NCI-H748 (cell line): ENCODE measurements at regions not wholly inside any gene's neighbourhood (a gene's known extent, or its start where the extent isn't known, plus 50 kb on each side); places are given as distances from the start of the nearest gene placed in this dataset.

ENCODE experiments used
- DNase-seq: peaks from one replicate; lab custom pipeline; 2025; ENCODE audit not compliant: unreplicated experiment; lab: John Stamatoyannopoulos, UW

DNA sequence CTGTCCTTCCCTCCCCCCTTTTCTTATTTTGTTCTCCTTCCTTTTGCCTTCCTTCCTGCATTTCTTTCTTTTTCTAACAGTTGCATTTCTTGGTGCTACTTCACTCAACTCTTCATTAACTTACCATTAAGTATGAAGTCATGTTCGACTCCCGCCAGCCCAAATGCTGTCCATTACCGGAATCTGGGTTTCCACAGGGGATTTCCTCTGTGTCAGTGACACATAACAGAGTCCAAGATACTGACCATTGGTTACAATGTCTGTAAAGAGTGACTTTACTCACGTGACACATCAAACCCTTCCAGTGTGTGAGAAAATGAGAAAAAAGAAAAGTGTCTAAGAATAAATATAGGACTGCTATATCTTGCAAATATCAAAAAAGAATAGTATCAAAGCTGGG is 500.0 kb upstream of the FRG1 start:
- DNase-seq: no peak

DNA sequence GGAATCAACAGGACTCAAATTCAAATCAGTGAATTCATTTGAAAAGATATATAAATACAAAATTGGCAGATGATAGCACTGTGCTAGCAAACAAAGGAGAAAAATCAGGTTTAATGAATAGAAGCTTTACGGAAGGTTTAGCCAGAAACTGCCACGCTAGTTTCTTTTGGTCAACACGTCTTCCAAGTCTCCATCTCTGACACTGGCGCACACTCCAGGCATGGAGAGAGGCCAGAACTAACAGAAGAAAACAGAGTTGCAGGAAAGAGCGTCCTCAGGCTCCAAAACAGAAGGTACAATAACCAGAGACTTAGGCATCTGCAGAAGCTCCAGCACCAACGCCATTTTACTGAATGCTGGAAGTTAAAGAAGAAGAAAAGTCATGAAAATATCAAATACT is 497.3 kb upstream of the FRG1 start:
- no peak for DNase-seq

DNA sequence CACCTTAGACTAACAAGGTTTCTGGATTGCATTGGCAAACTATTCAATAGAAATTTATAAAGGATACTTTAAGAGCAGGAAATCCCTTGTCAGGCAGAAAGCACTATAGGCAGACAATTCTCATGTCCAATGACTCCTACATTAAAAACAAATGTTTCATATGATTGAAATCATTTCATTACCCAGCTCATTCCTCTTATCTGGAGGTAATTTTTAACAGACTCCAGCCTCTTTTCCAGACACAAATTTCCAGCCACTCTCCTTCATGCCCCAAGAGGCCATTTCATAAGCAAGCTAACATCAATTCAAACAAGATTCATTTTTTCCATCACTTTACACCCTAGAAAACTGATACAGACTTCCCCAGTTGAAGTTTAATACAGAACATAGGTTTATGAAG is 495.1 kb upstream of the FRG1 start:
- DNase-seq: no peak

DNA sequence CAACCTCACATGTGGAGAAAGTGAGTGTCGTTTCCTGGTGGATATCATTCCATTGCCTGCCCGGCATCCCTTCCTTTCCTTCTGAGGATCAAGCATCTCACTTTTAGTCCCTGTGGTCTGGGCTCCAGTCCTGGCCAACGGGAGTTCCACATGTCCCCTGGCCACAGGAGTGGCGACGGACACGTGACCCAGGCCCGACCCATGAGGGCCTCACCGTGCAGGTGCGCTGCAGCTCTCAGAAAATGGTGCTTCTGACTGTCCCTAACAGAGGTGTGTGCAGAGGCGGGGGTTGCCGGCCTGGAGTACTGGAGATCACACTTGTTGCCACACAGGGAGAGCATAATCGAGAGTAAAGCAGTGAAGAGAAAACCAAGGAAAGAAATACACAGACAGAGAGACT is 476.9 kb upstream of the FRG1 start:
- no peak for DNase-seq

DNA sequence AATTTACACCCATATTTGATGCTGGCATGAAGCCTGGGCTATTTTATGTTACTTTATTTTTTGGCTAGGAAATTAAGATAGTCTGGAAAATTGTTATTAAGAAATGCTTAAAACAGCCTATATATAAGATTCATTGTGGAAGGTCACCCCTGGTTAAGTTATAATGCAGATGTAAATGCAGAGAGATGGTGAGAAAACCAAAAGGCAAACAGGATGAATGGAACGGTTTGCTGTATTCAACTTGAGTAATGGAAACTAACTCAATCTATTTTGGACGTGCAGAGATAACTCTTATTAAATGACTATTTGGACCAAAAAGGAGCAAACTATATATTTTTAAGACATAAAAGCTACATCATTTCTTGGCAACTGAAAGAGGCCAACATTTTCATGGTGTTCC is 446.3 kb upstream of the FRG1 start:
- DNase-seq: no peak

DNA sequence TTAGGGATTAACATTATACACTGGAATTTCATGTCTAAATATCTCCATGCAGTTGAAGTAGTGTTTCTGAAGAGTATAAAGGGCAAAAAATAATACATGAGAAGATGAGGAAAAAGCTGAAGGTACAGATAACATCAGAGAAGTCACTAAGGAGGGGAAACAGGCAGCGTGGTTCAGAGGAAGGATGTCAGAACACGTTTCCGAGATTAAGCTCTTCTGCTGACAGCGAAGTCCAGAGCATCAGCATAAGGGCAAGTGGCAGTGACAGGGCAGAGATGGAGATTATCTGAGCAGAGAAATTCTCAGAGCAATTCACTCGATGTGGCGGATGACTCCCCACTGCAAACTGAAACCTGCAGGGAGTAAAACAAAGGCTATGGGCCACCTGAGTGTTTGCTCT is 443.2 kb upstream of the FRG1 start:
- DNase-seq: peak; percentile 2

DNA sequence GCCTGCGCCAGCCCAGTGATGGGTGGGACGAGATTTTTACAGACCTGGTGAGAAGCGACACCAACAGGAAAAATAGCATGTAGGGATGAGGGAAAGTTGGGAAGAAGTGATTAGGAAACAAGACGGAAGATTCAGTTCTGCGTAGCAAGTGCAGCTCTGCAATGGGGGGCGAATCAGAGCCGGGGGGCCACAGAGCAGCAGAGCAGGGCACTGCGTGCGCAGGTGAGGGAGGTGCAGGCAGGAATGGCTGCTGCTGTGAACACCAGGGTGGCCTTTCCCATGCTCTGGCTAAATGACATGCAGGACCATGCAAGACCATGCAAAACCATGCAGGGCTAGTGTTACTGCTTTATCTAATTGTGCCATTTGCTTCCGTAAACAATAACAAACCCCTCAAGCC is 442.7 kb upstream of the FRG1 start:
- no peak for DNase-seq

DNA sequence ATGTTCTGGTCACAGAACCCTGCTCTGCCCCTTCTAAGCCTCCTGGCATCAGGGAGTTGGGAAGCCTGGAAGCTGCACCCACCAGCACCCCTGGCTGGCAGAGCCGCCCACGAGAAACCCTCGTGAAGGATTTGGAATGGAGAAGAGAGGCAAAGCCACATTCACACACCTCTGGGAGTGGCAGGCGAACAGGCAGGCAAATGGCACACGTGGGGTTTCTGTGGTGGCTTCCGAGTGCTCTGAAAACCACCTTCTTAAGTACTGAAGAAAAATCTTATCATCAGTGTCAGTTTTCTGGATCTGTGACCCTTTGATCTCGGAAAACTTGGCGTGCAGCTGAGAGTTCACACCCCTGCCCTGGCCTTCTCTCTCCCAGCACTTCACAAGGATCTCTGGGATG is 442.2 kb upstream of the FRG1 start:
- no peak for DNase-seq

DNA sequence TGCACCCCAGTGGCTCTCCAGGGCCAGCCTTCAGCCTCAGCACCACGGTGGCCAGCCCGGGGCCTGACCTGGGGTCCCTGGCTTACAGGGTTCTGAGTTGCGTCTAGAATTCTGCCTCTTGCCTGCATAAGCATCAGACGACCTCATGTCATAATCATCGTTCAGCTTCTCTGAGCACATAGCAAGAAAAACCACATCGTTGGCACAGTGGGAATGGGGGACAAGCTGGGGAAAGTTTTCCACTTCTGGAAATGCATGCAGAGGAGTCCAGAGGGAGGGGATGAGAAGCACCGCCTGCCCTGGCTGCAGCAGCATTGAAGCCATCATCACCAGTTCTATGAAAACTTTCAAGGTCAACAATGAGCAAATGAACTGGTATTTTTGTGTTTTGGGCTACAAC is 441.0 kb upstream of the FRG1 start:
- no peak for DNase-seq

DNA sequence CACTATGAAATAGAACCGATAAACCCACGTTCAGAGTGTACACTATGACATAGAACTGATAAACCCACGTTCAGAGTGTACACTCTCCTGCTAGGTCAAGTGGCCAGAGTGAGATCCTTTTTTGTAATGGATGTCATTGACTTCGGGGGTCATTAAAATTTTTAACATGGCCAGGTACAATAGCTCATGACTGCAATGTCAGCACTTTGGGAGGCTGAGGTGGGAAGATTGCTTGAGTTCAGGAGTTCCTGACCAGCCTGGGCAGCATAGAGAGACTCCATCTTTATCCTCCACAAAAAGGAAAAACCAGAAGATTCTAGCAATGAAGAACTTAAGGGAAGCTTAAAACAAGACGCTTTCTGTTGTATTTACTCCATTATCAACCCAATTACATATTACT is 439.7 kb upstream of the FRG1 start:
- no peak for DNase-seq

DNA sequence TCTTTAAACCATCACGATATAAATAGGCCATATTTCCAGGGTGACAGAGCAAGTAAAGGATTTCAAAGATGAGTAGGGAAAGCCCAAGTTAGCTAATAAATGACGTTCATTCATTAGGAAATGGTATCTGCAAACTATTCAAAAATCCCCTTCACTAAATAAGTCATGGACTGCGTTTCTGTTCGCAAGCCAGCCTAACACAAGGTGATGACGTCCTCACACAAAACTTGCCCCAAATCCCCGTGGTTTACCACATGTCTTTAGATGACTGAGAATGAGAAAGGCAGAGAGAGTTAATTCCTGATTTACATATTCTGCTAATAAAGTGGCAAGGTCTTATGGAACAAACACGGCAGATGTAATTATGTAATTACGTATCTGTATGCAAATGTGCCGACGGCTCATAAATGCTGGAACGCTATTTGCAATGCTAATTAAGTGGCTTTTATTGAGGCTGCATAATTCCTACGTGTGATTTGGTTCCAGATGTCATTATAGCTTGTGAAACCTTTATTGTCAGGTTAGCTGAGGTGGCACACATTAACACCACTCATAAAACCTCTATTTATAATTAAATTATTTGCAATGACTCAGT is 437.7 kb upstream of the FRG1 start:
- DNase-seq: no peak

DNA sequence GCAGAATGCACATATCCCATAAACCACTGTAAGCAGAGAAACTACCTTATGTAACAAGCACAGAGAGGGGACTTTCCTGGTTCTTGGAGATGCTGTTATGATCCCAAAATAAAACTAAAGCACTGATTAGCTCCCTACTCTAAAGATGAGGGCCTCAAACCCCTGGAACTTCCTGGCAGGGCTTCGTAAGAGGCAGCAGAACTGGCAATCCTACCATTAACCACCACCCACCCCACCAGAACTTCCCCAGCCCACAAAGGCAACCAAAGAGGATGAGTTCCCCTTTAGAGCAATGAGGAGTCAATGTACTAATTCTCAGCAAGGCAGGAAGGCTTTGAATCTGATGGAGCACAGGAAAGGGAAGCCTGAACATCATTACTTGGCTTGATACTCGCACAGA is 436.5 kb upstream of the FRG1 start:
- no peak for DNase-seq

DNA sequence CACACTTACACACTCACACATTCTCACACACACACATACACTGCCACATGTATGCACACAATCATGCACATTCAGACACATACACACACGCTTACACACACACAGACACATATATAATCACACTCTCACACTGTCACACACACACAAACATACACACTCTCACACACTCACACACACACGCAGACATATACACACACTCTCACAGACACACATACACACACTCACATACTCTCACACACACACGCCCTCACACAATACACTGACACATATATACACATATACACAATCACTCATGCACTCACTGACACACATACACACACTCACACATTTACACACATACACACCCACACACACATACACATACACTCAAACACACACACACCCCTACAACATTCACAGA is 435.3 kb upstream of the FRG1 start:
- no peak for DNase-seq

DNA sequence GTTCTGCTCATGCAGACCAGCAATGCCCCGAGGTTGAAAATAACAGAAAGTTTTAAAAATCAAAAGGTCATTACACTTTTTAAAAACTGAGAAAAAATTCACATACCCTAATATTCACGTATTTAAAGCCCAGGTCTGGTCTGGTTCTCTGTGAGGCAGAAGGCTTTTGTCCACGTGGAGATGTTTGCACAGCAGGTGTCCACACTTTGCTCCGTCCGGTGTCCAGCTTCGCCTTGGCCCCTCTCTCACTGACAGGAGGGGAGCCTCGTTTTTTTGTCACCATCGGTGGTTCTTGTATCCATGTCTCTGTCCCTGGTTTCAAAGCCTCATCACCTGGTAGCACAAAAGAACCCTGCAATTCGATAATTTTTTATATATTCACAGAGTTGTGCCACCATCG is 434.6 kb upstream of the FRG1 start:
- no peak for DNase-seq

DNA sequence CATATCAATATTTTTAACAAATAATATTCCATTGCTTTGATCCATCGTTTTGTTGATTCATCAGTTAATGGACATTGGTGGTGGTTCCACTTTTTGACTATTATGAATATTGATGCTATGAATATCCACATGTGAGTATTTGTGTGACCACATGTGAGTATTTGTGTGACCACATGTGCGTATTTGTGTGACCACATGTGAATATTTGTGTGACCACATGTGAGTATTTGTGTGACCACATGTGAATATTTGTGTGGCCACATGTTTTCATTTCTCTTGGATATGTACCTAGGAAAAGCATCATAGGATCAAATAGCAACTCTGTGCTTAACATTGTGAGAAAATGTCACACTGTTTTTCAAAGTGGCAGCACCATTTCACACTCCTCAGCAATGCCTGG is 433.6 kb upstream of the FRG1 start:
- no peak for DNase-seq

DNA sequence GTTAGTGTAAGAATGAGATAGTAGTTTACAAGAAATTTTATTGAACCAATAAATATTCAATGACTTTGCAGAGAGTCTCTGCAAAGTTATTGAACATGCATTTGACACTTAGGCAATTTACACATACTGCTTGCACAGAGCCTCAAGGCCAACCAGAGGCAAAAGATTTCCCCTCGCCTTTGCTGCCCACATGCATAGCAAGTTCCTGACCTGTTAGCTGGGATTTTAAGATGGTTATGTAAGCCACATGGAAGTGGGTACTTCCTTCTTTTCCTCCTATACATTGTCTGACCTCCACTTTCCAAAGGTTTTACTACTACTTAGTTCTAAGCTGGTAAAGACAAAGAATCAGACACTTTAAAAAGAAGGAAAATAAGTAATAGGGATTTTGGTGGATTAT is 430.1 kb upstream of the FRG1 start:
- no peak for DNase-seq

DNA sequence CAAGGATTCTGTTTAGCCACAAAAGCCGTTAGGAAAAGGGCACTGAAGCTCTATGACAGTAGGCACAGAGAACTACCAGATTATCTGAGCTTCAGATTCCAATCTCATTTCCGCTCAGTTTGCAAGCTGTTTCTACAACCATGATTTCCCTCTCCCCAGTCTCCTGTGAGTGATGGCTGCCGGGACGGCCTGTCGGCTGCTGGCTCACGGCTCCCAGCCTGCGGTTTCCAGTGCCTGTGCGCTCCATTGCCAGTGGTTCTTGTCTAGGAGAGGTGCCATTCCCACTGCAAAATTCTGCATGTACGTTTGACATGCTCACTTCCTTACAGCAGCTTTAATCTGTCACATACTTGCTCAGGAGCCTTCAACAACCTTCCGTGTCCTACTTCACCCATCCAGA is 429.1 kb upstream of the FRG1 start:
- no peak for DNase-seq

DNA sequence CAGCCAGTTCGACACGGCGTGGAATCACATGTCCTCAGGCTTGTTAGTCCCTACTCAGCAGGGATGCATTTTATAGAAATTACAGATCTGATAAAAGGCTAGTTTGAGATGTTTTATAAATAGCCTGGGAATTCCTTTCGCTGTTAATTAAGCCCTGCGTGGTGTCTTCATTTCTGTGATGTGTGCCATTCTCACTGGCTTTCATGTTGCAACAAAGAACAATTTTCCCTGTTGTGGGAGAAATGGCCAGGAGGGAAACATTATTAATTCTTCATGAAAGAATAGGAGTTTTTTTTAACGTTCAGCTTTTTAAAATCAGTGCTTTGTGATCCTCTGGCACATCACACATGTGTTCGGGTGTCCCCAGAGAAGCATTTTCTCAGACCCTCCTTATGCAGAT is 427.3 kb upstream of the FRG1 start:
- no peak for DNase-seq

DNA sequence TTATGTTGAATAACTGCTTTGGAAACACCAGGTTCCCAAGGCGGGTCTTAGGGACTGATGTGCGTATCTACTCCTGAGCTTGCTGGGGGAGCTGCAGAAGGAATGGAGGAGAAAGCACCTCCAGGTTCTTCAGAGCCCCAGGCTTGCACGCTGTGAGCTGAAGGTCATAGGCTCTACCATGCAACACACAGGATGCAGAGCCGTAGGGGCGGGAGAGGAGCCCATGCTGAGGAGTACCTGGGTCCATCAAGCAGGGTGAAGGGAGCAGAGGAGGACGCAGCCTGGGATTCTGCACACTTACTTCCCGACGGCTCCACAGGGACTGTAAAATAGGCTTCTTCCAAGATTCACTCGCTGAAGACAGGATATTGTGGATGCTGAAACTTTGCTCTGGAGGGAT is 426.5 kb upstream of the FRG1 start:
- no peak for DNase-seq

DNA sequence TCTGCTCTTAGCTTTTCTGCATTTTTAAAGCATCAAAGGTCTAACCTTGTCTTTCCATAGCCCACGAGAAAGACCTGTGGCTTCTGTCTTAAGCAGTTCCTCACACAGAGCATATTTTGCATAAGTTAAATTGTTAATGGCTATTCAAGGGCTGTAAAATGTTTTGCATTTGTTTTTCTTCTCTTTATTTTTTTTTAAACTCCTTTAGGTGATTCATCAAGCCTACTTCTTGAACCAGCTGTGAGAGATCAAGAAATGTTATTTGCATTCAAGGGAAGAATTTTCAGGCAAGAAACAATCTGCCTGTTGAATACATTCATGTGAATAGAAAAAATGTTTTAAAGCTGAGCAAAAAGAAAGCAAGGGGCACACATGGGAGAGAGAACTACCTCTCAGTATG is 423.8 kb upstream of the FRG1 start:
- no peak for DNase-seq

DNA sequence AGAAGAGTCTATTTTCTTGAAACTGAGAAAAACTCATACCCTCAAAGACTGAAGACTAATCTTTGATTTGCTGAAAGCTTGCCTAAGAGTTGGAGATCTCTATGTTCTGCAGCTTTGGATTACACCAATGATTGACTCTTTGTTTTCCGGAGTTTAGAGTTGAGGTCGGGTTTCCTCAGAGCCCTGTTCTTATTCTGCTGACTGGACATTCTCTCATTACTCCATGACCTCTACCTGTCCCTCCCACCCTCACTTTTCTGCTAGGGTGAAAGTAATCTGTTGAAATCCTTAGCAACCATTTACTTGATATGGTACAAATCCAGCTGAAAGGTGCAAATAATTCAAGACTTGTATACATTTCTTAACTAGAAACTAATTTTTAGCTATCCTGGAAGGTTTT is 421.5 kb upstream of the FRG1 start:
- DNase-seq: no peak

DNA sequence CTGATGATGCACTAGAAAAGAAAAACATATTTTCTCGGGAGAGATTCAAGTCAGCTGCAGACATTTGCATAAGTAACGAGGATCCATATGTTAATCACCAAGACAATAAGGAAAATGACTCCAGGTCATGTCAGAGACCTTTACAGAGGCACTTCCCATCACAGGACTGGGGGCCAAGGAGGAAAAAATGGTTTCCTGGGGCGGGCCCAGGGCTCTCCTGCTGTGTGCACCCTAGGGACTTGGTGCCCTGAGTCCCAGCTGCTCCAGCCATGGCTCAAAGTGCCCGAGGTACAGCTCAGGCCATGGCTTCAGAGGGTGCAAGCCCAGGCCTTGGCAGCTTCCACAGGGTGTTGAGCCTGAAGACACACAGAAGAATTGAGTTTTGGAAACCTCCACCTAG is 415.4 kb upstream of the FRG1 start:
- no peak for DNase-seq

DNA sequence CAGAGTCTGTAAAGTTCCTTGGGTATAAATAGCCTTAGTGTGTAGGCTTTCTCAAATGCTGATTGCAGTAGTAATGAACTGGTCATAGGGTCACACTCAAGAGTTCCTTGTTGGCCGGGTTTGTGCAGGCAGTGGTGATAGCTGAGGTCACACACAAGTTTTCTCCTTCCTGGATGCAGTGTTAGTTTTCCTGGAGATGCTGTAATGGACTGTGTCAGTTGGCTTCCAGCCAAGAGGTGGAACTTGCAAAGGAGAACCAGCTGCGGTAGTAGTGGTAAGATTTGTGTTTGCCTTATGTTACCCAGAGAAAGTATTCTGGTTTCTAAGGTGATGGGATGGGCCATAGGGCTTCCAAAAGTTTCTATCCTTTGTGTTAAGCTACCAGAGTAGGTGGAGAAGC is 409.8 kb upstream of the FRG1 start:
- DNase-seq: no peak

DNA sequence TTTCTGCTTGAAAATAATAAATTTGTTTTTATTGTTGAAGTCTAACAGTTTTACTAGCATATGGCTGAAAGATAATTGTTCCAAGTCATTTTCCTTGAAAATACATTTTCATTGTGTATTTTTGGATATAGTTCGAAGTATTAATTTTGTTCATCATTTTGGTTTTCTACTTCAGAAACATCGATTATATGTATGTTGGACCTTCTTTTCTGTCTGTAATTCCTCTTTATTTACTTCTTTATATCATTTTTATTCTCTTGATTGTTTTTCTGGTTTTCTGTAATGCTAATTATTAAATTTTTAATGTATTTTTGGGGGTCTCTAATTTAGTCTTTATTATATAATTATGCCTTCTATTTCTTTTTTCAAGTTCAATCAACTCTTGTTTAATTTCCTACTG is 407.1 kb upstream of the FRG1 start:
- DNase-seq: no peak
